SH-SY5Y (cell line): ENCODE measurements at regions not wholly inside any gene's neighbourhood (a gene's known extent, or its start where the extent isn't known, plus 50 kb on each side); places are given as distances from the start of the nearest gene placed in this dataset.

Experiments
- GATA2 ChIP-seq: IDR thresholded peaks from 2 replicates; pipeline ENCODE4 v1.6.1; 2011; ENCODE audit warnings: mild to moderate bottlenecking, low read depth, low read length
- GATA3 ChIP-seq: IDR thresholded peaks from 2 replicates; pipeline ENCODE4 v1.6.1; 2011; ENCODE audit warnings: low read depth, mild to moderate bottlenecking, low read length, moderate library complexity

GRCh38 chr14:97657609-97658008 lies 860.4 kb downstream of the VRK1 start:
- TF ChIP-seq GATA3 (no peak), GATA2 (no peak)
